Trophoblast cell (in vitro differentiated cells and primary cell): ENCODE measurements at regions not wholly inside any gene's neighbourhood (a gene's known extent, or its start where the extent isn't known, plus 50 kb on each side); places are given as distances from the start of the nearest gene placed in this dataset.

Experiments
- DNase-seq, 2 donors: peaks; one replicate each; pipeline ENCODE4 v3.0.0-alpha.2; 2016
- H2AFZ ChIP-seq: 2 replicates; pipeline ENCODE4 v1.6.1; 2013; ENCODE audit warnings: low read length, moderate library complexity, mild to moderate bottlenecking; ENCODE audit not compliant: insufficient read depth, poor library complexity
- H2AK5ac ChIP-seq: 2 replicates; pipeline ENCODE4 v1.6.1; 2013; ENCODE audit warnings: mild to moderate bottlenecking, low read length
- H2BK120ac ChIP-seq: 2 replicates; pipeline ENCODE4 v1.6.1; 2013; ENCODE audit warnings: low read length, mild to moderate bottlenecking, moderate library complexity; ENCODE audit not compliant: insufficient read depth, poor library complexity
- H2BK12ac ChIP-seq: 2 replicates; pipeline ENCODE4 v1.6.1; 2013; ENCODE audit warnings: mild to moderate bottlenecking, low read length, moderate library complexity
- H2BK5ac ChIP-seq: 2 replicates; pipeline ENCODE4 v1.6.1; 2013; ENCODE audit warnings: low read length, low read depth, moderate library complexity, mild to moderate bottlenecking; ENCODE audit not compliant: poor library complexity
- H3K14ac ChIP-seq: 2 replicates; pipeline ENCODE4 v1.6.1; 2013; ENCODE audit warnings: mild to moderate bottlenecking, low read length
- H3K18ac ChIP-seq: 2 replicates; pipeline ENCODE4 v1.6.1; 2013; ENCODE audit warnings: mild to moderate bottlenecking, low read length
- H3K23ac ChIP-seq: 2 replicates; pipeline ENCODE4 v1.6.1; 2013; ENCODE audit warnings: low read length
- H3K27ac ChIP-seq: 2 replicates; pipeline ENCODE4 v1.5.1; 2013; ENCODE audit warnings: low read depth, mild to moderate bottlenecking, inconsistent platforms, low read length, moderate library complexity
- H3K27me3 ChIP-seq: 2 replicates; pipeline ENCODE4 v1.6.1; 2013; ENCODE audit warnings: inconsistent platforms, mild to moderate bottlenecking, low read length, moderate library complexity; ENCODE audit not compliant: insufficient read depth
- H3K36me3 ChIP-seq, 2 experiments: 1 replicate in 1 of 2; 2 replicates in 1 of 2; pipeline ENCODE4 v1.6.1; 2013; ENCODE audit warnings: low read length in 2 of 2, mild to moderate bottlenecking in 2 of 2, moderate library complexity in 1 of 2; ENCODE audit not compliant: insufficient read depth in 2 of 2, control insufficient read depth in 1 of 2
- H3K4ac ChIP-seq: 2 replicates; pipeline ENCODE4 v1.6.1; 2013; ENCODE audit warnings: low read depth, mild to moderate bottlenecking, low read length, moderate library complexity
- H3K4me1 ChIP-seq, 2 experiments: 1 replicate in 1 of 2; 2 replicates in 1 of 2; pipeline ENCODE4 v1.6.1; 2013; ENCODE audit warnings: low read length in 2 of 2, mild to moderate bottlenecking in 2 of 2, moderate library complexity in 1 of 2; ENCODE audit not compliant: insufficient read depth in 2 of 2, control insufficient read depth in 1 of 2
- H3K4me2 ChIP-seq: 2 replicates; pipeline ENCODE4 v1.6.1; 2013; ENCODE audit warnings: inconsistent platforms, mild to moderate bottlenecking, low read length, moderate library complexity
- H3K4me3 ChIP-seq: 2 replicates; pipeline ENCODE4 v1.5.1; 2013; ENCODE audit warnings: mild to moderate bottlenecking, low read depth, low read length, inconsistent platforms
- H3K79me1 ChIP-seq: one replicate; pipeline ENCODE4 v1.6.1; 2013; ENCODE audit warnings: low read length
- H3K79me2 ChIP-seq: 2 replicates; pipeline ENCODE4 v1.6.1; 2013; ENCODE audit warnings: low read length, mild to moderate bottlenecking; ENCODE audit not compliant: control insufficient read depth, insufficient read depth, poor library complexity
- H3K9ac ChIP-seq: 2 replicates; pipeline ENCODE4 v1.6.1; 2013; ENCODE audit warnings: mild to moderate bottlenecking, low read length
- H3K9me3 ChIP-seq: 2 replicates; pipeline ENCODE4 v1.6.1; 2013; ENCODE audit warnings: low read depth, mild to moderate bottlenecking, control low read depth, inconsistent platforms, low read length; ENCODE audit not compliant: insufficient read depth
- H4K12ac ChIP-seq: 2 replicates; pipeline ENCODE4 v1.6.1; 2013; ENCODE audit warnings: low read depth, mild to moderate bottlenecking, low read length, moderate library complexity
- H4K8ac ChIP-seq: 2 replicates; pipeline ENCODE4 v1.6.1; 2013; ENCODE audit warnings: low read depth, mild to moderate bottlenecking, low read length, moderate library complexity
- H4K91ac ChIP-seq: one replicate; pipeline ENCODE4 v1.6.1; 2013; ENCODE audit warnings: low read depth, mild to moderate bottlenecking, low read length, moderate library complexity
- WGBS: extraction: QIAGEN DNeasy Blood & Tissue Kit; methylation state at CpG from one replicate; pipeline ENCODE4 v1.1.7; 2013; ENCODE audit warnings: missing lambda C conversion rate; ENCODE audit not compliant: insufficient read length, insufficient coverage; ENCODE audit errors: extremely low coverage; 5-methylcytosine and 5-hydroxymethylcytosine counted together

GRCh38 chr2:2734308-2734707 is 403.2 kb upstream of the MYT1L start:
- no peak overlapping the region for H3K9ac ChIP-seq
- H3K4ac ChIP-seq = no peak overlapping the region
- no CpG with 5 or more reads among the region's 9 CpGs for WGBS
- no peak overlapping the region for H3K23ac ChIP-seq
- H3K36me3 ChIP-seq = no peaks in the 10 kb centered on the region
- H2BK120ac ChIP-seq = no peak overlapping the region
- no peak overlapping the region for H3K14ac ChIP-seq
- H3K79me1 ChIP-seq = no peaks in the 10 kb centered on the region
- no peak overlapping the region for H2BK12ac ChIP-seq
- no peak overlapping the region for H2BK5ac ChIP-seq
- no peaks in the 10 kb centered on the region for H3K79me2 ChIP-seq
- H2AK5ac ChIP-seq = no peak overlapping the region
- H4K8ac ChIP-seq = no peak overlapping the region
- H3K4me1 ChIP-seq = no peaks in the 10 kb centered on the region
- H4K12ac ChIP-seq = no peak overlapping the region
- H3K27me3 ChIP-seq = no peaks in the 10 kb centered on the region
- no peak overlapping the region for H3K4me2 ChIP-seq
- no peak for DNase-seq
- H3K18ac ChIP-seq = no peak overlapping the region
- peaks cover 2% of the 10 kb centered on the region for H3K9me3 ChIP-seq
- H3K27ac ChIP-seq = no peak overlapping the region
- no peak overlapping the region for H3K4me3 ChIP-seq
- H2AFZ ChIP-seq = no peak overlapping the region
- no peak overlapping the region for H4K91ac ChIP-seq

DNA sequence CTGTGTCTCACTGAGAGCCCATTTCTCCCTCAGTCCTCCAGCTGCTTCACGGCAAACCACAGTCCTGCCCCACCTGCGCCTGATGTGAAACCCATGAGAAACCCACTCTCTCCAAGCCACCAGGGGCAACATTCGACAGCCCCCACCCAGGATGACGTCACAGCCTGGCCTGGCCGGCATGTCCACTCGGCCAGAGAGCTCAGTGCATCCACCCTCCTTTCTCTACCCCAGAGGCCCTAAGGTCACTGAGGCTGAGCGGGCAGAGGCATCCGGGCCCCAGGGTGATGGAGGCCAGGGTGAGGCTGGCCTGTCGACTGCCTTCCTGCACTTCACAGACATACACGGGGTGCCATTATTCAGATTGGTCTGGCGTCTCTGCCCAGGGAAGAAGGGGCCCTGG is 402.7 kb upstream of the MYT1L start:
- Histone ChIP-seq H2BK120ac (no peak overlapping the region), H3K4ac (no peak overlapping the region), H2AK5ac (no peak overlapping the region), H2AFZ (no peak overlapping the region), H3K36me3 (no peaks in the 10 kb centered on the region), H4K8ac (no peak overlapping the region), H3K4me3 (no peak overlapping the region), H3K18ac (no peak overlapping the region), H3K27ac (no peak overlapping the region), H2BK12ac (no peak overlapping the region), H4K12ac (no peak overlapping the region), H4K91ac (no peak overlapping the region), H3K9ac (no peak overlapping the region), H3K14ac (no peak overlapping the region), H3K23ac (no peak overlapping the region), H3K9me3 (no peaks in the 10 kb centered on the region), H3K4me2 (no peak overlapping the region), H3K4me1 (no peaks in the 10 kb centered on the region), H3K27me3 (no peaks in the 10 kb centered on the region), H2BK5ac (no peak overlapping the region), H3K79me2 (no peaks in the 10 kb centered on the region), H3K79me1 (no peaks in the 10 kb centered on the region)
- WGBS = no CpG with 5 or more reads among the region's 11 CpGs
- DNase-seq = no peak

GRCh38 chr2:2732331-2733119 is 401.4 kb upstream of the MYT1L start:
- H2AFZ ChIP-seq = no peak overlapping the region
- no peak overlapping the region for H3K4me3 ChIP-seq
- no peaks in the 10 kb centered on the region for H3K79me2 ChIP-seq
- H3K14ac ChIP-seq = no peak overlapping the region
- no peak overlapping the region for H2BK12ac ChIP-seq
- no peak overlapping the region for H3K23ac ChIP-seq
- H3K9ac ChIP-seq = no peak overlapping the region
- no peaks in the 10 kb centered on the region for H3K79me1 ChIP-seq
- DNase-seq = no peak
- no peak overlapping the region for H3K27ac ChIP-seq
- no peak overlapping the region for H3K4ac ChIP-seq
- no peak overlapping the region for H4K12ac ChIP-seq
- H3K9me3 ChIP-seq = no peaks in the 10 kb centered on the region
- no peak overlapping the region for H2BK120ac ChIP-seq
- H3K18ac ChIP-seq = no peak overlapping the region
- H2BK5ac ChIP-seq = no peak overlapping the region
- no peak overlapping the region for H3K4me2 ChIP-seq
- H4K91ac ChIP-seq = no peak overlapping the region
- H3K36me3 ChIP-seq = no peaks in the 10 kb centered on the region
- H2AK5ac ChIP-seq = no peak overlapping the region
- H3K27me3 ChIP-seq = no peaks in the 10 kb centered on the region
- no peak overlapping the region for H4K8ac ChIP-seq
- no CpG with 5 or more reads among the region's 17 CpGs for WGBS
- H3K4me1 ChIP-seq = no peaks in the 10 kb centered on the region

DNA sequence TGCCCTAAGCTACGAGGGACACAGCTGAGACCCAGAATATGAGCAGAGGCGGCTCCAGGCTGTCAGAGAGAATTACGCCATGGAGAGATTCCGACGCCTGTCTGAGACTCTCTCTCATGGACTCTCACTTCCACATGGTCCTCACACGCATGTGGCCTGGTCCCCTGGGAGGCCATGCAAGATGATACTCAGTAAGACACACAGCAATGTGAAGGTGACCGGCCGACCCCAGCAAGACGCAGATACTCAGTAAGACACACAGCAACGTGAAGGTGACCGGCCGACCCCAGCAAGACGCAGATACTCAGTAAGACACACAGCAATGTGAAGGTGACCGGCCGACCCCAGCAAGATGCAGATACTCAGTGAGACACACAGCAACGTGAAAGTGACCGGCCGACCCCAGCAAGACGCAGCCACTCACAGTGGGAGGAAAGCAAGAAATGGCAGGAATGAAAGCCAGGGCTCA is 400.8 kb upstream of the MYT1L start:
- Histone ChIP-seq H2BK12ac (no peak overlapping the region), H4K91ac (no peak overlapping the region), H3K9ac (no peak overlapping the region), H2BK5ac (no peak overlapping the region), H3K36me3 (no peaks in the 10 kb centered on the region), H2AFZ (no peak overlapping the region), H4K8ac (no peak overlapping the region), H4K12ac (no peak overlapping the region), H3K14ac (no peak overlapping the region), H3K4me3 (no peak overlapping the region), H3K4me2 (no peak overlapping the region), H3K9me3 (no peaks in the 10 kb centered on the region), H3K79me1 (no peaks in the 10 kb centered on the region), H3K23ac (no peak overlapping the region), H3K4me1 (no peaks in the 10 kb centered on the region), H3K18ac (no peak overlapping the region), H2AK5ac (no peak overlapping the region), H3K4ac (no peak overlapping the region), H2BK120ac (no peak overlapping the region), H3K79me2 (no peaks in the 10 kb centered on the region), H3K27ac (no peak overlapping the region), H3K27me3 (no peaks in the 10 kb centered on the region)
- WGBS = no CpG with 5 or more reads among the region's 19 CpGs
- DNase-seq = no peak
